GM18873 (cell line): ENCODE measurements at regions not wholly inside any gene's neighbourhood (a gene's known extent, or its start where the extent isn't known, plus 50 kb on each side); places are given as distances from the start of the nearest gene placed in this dataset.
"Not testable (repeated sequence)": the region's sequence is repeated elsewhere in the genome, so short reads cannot be mapped to it uniquely, and the experiment has no call there.

Experiments used
- ATAC-seq: cut with Tn5 transposase; IDR thresholded peaks from one replicate; pipeline ENCODE4 v1.9.1; 2021; ENCODE audit warnings: mild to moderate bottlenecking, moderate library complexity, moderate number of reproducible peaks; ENCODE audit not compliant: unreplicated experiment, low FRiP score

GRCh38 chr7:119724041-119724792 lies 548.8 kb upstream of the KCND2 start:
- no peak for ATAC-seq

DNA sequence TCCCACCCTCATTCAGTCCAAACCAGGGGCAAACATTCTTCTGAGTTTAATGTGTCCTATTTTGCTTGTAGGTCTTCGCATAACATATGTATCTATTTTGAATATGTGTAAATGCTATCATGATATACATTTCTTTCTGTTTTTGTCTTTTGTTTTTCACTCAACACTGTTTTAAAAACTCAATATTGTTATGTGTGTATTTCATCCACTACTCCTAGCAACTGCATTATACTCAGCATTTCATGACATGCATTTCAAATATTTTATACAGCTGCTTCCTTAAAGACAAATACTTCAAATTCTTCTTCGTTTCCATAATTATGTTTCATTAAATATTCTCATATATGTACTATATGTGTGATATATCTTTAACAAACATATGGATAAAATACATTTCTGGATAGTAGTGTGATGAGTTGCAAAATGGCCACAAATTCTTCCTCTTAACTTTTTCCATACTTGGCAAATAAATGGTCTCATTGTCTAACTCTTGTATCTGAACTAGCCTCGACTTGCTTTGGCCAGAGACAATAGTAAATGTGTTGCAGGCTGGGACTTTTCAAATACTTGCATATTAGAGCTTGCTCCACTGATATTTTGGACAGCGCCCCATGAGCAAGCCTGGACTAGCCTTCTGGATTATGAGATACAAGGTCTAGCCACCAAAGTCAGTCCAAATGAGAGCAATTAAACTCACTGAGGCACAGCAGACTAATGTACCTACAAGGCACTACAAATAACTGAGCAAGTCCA lies 539.7 kb upstream of the KCND2 start:
- no peak for ATAC-seq

GRCh38 chr7:119737390-119737789 lies 535.6 kb upstream of the KCND2 start:
- no peak for ATAC-seq

DNA sequence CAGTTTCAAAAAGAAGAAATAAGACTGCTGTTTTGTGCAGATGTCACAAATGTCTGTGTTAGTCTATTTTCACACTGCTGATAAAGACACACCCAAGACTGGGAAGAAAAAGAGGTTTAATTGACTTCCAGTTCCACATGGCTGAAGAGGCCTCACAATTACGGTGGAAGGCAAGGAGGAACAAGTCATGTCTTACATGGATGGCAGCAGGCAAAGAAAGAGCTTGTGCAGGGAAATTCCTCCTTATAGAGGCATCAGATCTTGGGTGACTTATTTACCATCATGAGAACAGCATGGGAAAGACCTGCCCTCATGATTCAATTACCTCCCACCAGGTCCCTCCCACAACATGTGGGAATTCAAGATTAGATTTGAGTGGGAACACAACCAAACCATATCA lies 527.7 kb upstream of the KCND2 start:
- not testable (repeated sequence) for ATAC-seq

- ATAC-seq, result no peak
These were observed 524.6 kb upstream of the KCND2 start for GRCh38 chr7:119748251-119748860.

DNA sequence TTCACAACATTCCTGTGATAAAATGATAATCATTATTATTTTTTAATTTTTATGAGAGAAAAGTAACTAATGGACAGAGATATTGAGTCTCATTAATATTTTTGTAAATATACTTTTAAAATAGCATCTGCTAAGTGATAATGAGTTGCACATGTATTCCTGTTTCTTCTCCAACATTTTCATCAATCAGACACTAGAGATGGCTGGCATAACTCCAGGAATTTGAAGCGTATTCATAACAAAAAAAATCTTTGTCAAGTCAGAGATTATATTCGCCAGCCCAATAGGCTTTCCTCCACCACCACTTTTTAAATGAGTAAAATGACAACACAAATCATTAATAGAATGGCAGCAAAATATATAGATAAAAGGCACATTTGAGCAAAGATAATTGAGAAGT lies 524.0 kb upstream of the KCND2 start:
- no peak for ATAC-seq

- no peak for ATAC-seq
These were observed 516.3 kb upstream of the KCND2 start for GRCh38 chr7:119756687-119757086.

DNA sequence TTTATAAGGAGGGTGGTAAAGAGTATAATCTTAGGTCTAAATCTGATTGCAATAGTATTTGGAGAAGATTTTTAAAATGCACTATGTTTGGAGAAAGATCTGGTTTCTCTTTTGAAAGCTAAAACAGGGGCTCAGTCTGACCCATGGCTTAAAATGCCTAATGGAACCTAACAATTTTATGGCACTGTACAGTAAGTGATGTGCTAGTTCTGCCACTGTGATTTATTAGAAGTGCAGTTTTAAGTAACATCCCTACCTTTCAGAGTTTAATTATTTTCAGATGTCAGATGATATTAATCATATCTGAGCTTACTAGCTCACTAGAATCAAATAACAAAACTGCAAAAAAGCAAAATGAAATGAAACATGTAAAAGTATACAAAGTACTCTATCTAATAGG lies 514.7 kb upstream of the KCND2 start:
- ATAC-seq, result no peak

DNA sequence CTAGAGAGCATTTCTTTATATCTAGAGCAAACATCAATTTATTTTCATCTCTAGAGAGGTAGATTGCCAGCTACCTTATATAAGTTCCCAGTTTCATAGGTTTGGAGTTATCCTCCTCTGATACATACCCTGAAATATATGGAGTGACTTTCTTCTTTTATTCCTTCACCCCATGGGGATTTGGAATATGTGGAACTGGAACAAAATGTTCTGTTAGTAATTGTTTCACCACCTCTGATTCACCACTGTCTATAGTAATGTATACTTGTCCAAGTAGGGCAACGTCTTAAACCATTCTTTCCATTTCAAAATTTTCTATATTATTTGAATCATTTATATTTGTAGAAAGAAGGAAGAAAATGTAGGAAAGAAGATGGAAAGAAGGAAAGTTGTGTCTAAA lies 511.2 kb upstream of the KCND2 start:
- no peak for ATAC-seq

- no peak for ATAC-seq
These were observed 490.7 kb upstream of the KCND2 start for GRCh38 chr7:119782286-119782685.

DNA sequence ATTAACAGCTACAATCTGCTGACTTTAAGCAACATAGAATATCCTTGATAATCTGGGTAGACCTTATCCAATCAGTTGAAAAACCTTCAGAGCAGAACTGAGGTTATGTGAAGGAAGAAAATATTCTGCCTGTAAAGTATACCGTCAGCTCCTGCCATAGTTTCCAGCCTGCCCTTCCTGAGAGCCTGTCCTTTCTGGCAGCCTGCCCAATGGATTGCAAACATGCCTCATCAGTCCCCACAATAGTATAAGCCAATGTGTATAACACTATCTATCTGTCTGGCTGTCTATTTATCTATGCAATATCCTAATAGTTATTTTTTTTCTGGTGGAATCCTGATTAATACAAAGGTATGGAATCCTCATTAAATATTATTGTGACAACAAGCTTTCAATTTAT lies 489.2 kb upstream of the KCND2 start:
- ATAC-seq, result no peak

DNA sequence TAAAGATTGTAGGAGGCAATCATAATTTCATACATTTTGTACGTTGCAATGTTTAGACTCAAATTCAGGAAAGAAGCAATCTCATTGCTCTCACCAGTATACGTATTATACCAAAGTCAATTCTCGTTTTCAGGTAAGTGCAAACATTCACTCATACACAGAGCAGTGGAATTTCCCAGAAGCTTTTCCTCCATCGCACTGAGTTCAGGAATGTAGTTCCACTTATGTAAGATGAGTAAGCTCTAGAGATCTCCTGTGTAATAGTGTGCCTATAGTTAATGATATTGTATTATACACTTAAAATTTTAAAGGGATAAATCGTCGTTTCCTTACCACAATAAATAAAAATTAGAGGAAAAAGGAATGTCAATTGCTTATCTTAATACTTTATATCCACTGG lies 470.8 kb upstream of the KCND2 start:
- ATAC-seq, result no peak

DNA sequence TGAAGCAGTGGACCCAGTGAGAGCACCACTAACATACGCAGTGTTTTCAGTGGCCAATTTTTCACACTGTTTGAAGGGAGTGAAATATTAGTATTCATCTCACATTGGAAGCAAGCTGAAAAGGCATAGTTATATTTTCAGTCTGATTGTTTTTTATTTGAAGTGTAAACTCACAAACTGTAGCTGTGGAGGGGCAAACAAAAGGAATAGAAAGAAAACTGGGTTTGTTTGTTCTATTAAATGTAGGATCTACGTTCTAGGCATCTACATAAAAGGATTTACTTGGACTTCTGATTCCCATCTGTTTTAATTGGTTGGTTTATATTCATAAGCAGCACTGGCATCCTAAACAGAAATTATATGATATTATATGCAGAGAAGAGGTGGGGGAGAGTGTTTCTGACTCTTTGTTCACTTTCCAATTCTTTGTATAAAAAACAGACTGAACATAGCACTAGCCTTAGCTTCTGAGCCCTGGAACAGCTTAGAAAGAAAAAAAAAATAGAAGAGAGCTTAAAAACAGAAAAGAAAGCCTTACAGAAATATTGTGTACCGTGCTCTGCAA lies 447.8 kb upstream of the KCND2 start:
- no peak for ATAC-seq

DNA sequence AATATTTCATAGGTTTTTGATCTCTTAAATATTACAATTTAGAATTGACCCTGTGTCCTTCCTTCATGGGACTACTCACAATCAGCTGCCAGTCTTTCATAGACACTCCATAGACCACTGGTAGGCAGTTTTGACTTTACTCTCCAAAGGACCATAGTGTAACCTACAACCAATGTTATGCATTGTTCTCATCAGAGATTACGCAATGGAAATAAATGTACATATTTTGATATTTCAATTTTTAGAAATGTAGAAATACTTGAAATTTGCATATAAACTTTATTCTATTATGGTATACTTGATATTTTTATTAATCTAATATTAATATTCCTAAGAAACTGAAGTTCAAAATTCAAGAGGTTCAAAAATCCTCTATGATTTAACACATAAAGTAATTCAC lies 446.4 kb upstream of the KCND2 start:
- no peak for ATAC-seq

GRCh38 chr7:119838444-119838843 lies 434.5 kb upstream of the KCND2 start:
- ATAC-seq, result no peak

DNA sequence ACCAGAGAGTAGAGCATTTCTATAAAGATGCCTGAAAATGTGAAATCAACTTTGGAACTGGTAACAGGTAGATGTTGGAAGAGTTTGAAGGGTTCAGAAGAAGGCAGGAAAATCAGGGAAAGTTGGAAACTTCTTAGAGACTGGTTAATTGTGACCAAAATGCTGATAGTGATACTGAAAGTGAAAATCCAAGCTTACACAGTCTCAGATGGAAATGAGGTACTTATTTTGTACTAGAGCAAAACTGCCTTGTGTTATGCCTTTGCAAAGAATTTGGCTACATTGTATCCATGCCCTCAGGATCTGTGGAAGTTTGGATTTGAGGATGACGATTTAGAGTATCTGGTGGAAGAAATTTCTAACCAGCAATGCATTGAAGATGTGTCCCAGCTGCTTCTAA lies 430.6 kb upstream of the KCND2 start:
- no peak for ATAC-seq

DNA sequence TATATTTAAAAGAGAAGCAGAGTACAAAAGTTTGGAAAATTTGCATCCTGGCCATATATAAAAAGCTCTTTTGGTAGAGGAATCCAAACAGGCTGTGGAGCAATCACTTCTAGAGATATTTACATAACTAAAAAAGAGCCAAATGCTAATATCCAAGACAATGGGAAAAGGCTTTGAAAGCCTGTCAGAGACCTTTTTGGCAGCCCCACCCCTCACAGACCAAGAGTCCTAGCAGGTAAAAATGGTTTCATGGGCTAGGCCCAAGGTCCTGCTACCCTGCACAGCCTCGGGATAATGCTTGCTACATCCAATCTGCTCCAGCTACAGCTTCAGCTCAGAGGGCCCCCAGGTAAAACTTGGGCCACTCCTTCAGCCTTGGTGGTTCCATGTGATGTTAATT lies 430.2 kb upstream of the KCND2 start:
- no peak for ATAC-seq

DNA sequence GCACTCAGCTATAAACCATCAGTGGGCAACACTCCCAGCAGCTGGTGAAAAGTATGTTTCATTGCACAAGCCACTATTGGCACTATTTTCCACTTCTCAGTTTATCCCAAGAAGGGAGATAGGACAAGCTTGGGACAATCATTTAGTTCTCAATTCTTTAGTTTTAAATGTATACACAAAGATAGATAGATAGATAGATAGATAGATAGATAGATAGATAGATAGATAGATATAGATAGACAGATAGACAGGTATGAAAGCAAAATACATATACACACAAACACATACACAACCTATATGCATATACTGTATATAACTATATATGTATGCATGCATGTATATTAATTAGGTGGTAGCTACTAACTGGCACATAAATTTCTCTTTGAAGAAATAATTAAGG lies 411.6 kb upstream of the KCND2 start:
- ATAC-seq, result no peak

GRCh38 chr7:119868387-119868786 lies 404.6 kb upstream of the KCND2 start:
- no peak for ATAC-seq

GRCh38 chr7:119879835-119880234 lies 393.1 kb upstream of the KCND2 start:
- no peak for ATAC-seq

DNA sequence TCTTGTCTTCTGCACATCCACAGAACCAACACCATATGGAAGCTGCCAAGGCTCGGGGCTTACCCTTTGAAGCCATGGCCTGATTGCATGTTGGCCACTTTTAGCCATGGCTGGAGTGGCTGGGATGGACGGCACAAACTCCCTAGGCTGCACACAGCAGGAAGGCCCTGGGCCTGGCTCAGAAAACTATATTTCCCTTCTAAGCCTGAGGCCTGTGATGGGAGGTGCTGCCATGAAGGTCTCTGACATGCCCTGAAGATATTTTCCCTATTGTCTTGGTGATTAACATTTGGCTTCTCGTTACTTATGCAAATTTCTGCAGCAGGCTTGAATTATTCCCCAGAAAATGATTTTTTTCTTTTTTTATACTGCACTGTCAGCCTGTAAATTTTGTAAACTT lies 387.0 kb upstream of the KCND2 start:
- no peak for ATAC-seq
